GM12891 (cell line): ENCODE measurements at regions not wholly inside any gene's neighbourhood (a gene's known extent, or its start where the extent isn't known, plus 50 kb on each side); places are given as distances from the start of the nearest gene placed in this dataset.

ENCODE experiments used
- POLR2A ChIP-seq: IDR thresholded peaks from 2 replicates; pipeline ENCODE4 v1.6.1; 2011; ENCODE audit warnings: low read depth, low read length, control low read depth
- POLR2AphosphoS5 ChIP-seq: IDR thresholded peaks from 2 replicates; pipeline ENCODE4 v1.6.1; 2011; ENCODE audit warnings: low read depth, low read length, control low read depth
- POU2F2 ChIP-seq: IDR thresholded peaks from 2 replicates; pipeline ENCODE4 v1.6.1; 2011; ENCODE audit warnings: low read depth, mild to moderate bottlenecking, control low read depth, low read length, moderate library complexity
- SPI1 ChIP-seq: IDR thresholded peaks from 2 replicates; pipeline ENCODE4 v1.6.1; 2011; ENCODE audit warnings: low read depth, low read length, control low read depth
- TAF1 ChIP-seq: IDR thresholded peaks from 2 replicates; pipeline ENCODE4 v1.6.1; 2011; ENCODE audit warnings: low read depth, low read length, control low read depth

DNA sequence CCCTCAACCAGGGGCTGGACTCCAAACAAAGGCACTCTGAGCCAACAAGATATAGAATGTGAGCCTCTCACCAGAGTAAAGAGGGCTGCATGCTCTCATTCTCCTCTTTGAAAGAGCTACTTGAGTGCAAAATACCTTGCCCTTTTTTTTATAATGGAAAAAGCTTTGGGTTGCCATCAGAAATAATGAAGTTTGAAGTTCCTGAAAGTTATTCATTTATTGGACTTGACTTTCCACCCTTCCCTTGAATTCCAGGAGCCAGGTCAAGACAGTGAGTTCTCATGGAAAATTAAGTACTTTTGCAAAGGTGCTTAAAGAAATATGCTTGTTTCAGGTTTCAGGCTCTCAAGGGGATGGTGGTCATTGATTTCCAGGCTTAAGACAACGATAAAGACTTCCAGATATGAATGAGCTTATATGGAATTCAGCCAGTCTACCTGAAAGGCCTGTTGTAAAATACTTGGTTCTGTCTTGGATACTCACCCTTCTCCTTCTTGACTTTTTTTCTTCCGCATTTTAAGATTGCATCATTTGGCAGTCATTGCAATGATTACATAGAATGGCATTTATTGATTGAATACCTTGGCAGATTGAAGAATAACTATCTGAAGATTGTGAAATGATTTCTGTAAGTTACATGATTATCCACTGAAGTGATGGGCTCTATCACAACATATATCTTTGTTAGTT, 696.4 kb downstream of the INHBA start:
- no peak for TF ChIP-seq POLR2A
- no peak for TF ChIP-seq POLR2AphosphoS5
- no peak for TF ChIP-seq TAF1
- no peak for TF ChIP-seq POU2F2
- TF ChIP-seq SPI1: no peak
